HG02870 (cell line): ENCODE measurements at regions not wholly inside any gene's neighbourhood (a gene's known extent, or its start where the extent isn't known, plus 50 kb on each side); places are given as distances from the start of the nearest gene placed in this dataset.
"Not testable (repeated sequence)": the region's sequence is repeated elsewhere in the genome, so short reads cannot be mapped to it uniquely, and the experiment has no call there.

Experiments used
- ATAC-seq: cut with Tn5 transposase; IDR thresholded peaks from one replicate; pipeline ENCODE4 v1.9.1; 2021; ENCODE audit warnings: mild to moderate bottlenecking, moderate library complexity; ENCODE audit not compliant: unreplicated experiment

DNA sequence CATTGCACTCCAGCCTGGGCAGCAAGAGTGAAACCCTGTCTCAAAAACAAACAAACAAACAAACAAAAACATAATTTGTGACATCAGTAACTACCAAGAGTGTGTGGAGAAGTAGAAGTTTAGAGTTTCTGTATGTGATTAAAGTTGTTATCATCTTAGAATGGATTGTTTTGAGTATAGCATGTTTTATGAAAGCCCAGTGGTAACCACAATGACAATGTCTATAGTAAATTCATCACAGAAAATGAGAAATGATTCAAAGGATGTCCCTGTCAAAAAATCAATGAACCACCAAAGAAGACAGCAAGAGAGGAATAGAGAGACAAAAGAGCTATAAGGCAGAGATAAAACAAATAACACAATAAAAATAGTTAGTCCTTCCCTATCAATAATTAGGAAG, 1299.2 kb downstream of the CNTNAP5 start:
- ATAC-seq = no peak

DNA sequence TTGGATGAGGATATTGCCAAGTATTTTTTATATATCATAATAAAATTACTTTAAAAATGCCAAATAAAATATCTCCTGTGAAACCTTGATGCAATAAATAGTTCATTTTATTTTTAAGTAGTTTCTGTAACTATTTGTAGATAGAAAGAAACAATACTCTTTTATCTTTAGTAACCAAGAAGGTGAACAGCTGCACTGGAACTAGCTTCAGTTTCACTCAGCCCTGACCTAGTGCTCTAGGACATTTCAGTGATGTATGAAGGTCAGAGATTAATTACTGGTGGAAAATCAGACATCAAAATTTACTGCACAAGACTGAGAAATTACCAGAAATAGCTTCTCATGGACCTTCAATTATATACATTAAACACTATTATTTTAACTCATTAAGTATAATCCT, 1305.0 kb downstream of the CNTNAP5 start:
- peak; percentile 69 for ATAC-seq

- no peak for ATAC-seq
Observed at GRCh38 chr2:125341353-125341752, 1314.6 kb upstream of the GYPC start.

- ATAC-seq = not testable (repeated sequence)
Observed at GRCh38 chr2:125353542-125353941, 1302.4 kb upstream of the GYPC start.

GRCh38 chr2:125364192-125364983, 1291.6 kb upstream of the GYPC start:
- ATAC-seq = no peak

DNA sequence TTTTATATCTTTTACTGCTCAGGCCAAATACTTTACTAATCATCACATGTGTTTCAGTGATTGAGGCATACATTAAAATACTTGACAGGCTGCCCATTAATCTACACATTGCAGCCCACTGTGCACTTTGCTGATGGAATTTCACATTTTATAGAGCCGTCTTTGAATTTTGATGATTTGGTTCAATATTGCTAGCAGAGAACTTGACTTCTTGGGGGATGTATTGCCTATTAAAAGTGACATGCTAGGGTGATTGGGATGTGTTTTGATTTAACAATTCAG, 1291.0 kb upstream of the GYPC start:
- no peak for ATAC-seq

GRCh38 chr2:125371867-125372266, 1284.1 kb upstream of the GYPC start:
- ATAC-seq = no peak

- no peak for ATAC-seq
Observed at GRCh38 chr2:125373293-125373692, 1282.7 kb upstream of the GYPC start.

DNA sequence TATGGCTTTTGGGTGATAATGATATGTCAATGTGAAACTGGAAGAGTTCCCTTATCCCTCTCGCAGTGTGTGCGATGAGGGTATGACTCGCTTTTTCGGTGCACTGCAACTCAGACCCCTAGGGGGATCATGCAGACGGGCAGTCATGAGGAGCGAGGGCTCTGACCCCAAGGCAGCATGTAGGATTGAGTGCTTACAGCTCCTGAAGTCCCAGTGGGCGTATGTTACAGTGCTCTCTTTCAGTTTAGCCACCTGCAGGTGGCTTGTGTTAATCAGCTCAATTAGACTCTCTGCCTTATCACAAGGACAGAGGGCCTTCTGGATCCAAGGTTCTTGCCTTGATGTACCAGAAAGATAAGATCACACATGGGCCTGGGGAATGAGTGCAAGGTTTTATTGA, 1269.9 kb upstream of the GYPC start:
- no peak for ATAC-seq

GRCh38 chr2:125397535-125398251, 1258.3 kb upstream of the GYPC start:
- peak; percentile 83 for ATAC-seq

GRCh38 chr2:125398738-125399524, 1257.0 kb upstream of the GYPC start:
- ATAC-seq = peak; percentile 46

DNA sequence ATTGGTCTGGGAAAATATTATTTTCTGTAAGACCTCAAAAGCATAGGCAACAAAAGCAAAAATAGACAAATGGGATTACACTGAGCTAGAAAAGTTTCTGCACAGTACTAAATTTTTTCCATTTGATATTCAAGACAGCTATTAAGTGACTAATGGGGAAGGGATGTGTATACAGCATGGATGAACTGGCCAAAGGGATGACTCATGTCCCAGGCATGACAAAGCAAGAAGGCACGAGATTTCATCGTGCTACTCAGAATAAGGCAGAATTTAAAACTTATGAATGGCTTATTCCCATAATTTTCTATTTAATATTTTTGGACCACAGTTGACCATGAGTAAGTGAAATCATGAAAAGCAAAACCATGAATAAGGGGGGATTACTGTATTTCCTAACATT, 1250.1 kb upstream of the GYPC start:
- ATAC-seq = no peak

DNA sequence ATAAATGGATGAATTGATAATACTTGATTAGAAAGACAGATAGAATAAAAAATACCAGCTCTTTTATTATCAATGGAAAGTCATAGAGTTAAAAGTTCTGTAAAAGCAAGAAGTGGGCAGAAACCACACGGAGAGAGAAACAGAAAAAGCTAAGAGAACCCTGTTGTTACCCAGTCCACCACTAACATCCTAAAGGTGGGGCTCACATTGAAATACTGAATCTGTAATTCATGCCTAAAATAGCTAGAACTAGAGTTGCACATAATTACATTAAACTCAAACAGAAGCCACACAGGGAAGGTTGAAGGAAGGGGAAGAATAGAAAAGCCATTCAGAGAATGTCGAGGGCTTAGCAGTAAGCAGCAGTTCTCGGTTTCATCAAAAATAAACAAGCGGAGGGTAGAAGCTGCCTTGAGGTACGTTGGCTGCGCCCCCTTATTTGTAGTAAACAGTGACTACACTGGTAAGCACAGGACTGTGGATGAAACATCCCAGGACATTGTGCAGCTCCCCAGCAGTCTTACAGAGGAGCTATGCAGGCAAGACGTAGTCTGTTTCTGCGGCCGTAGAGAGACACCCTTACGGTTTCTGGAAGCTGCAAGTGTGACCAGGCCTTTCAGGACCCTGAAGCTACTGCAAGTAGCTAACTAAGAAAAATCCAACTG, 1247.0 kb upstream of the GYPC start:
- ATAC-seq = no peak

DNA sequence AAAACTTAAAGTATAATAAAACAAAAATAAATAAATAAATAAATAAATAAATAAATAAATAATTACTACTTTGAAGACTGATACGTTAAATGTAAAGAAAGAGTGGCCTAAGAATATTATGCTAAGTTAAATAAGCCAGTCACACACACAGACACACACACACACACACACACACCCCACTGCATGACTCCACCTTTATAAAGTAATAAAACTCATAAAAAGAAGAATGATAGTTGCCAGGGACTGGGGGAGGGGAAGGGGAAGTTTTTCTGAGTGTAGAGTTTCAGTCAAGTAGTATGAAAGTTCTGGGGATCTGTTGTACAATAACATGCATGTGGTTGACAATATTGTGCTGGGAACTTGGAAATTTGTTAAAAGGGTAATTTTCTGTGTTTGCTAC, 1237.5 kb upstream of the GYPC start:
- ATAC-seq = no peak

DNA sequence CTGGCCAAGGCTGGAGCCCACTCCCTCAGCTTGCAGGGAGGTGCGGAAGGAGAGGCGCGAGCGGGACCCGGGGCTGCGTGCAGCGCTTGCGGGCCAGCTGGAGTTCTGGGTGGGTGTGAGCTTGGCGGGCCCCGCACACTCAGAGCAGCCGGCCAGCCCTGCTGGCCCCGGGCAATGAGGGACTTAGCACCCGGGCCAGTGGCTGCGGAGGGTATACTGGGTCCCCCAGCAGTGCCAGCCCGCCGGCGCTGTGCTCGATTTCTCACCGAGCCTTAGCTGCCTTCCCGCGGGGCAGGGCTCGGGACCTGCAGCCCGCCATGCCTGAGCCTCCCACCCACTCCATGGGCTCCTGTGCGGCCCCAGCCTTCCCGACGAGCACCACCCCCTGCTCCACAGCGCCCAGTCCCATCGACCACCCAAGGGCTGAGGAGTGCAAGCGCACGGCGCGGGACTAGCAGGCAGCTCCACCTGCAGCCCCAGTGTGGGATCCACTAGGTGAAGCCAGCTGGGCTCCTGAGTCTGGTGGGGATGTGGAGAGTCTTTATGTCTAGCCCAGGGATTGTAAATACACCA, 1233.7 kb upstream of the GYPC start:
- not testable (repeated sequence) for ATAC-seq

- no peak for ATAC-seq
Observed at GRCh38 chr2:125424266-125424785, 1231.6 kb upstream of the GYPC start.

- ATAC-seq = no peak
Observed at GRCh38 chr2:125427721-125428315, 1228.1 kb upstream of the GYPC start.

GRCh38 chr2:125444106-125444505, 1211.9 kb upstream of the GYPC start:
- ATAC-seq = no peak

- no peak for ATAC-seq
Observed at GRCh38 chr2:125445495-125445894, 1210.5 kb upstream of the GYPC start.

DNA sequence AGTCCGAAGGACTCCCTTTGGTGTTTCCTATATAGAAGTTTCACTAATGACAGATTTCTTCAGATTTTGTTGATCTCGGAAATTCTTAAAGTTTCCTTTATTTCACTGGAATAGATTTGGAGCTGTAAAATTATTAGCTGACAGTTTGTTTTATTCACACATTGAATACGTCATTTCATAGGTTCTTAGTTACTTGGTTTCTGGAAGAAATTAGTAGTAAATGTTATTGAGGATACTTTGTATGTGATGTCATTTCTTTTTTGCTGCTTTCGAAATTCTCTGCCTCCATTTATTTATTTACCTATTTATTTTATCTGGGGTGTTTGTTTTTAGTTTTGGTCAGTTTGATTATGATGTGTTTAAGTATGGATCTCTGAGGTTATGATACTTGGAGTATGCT, 1205.9 kb upstream of the GYPC start:
- no peak for ATAC-seq
